ENCODE measurements at regions not wholly inside any gene's neighbourhood (a gene's known extent, or its start where the extent isn't known, plus 50 kb on each side); places are given as distances from the start of the nearest gene placed in this dataset.
"Not testable (repeated sequence)": the region's sequence is repeated elsewhere in the genome, so short reads cannot be mapped to it uniquely, and the experiment has no call there.

- in situ Hi-C loops (cut with HindIII; ENCODE audit: low pct_unique_long_range_greater_than_20kb, low sequenced_read_pairs) (no loop called here), intact Hi-C loops (cut with micrococcal nuclease; ENCODE audit: unreplicated experiment) (no loop called here)
- H3K27ac ChIP-seq (ENCODE audit: low read length) = no peak overlapping the region
- H3K4me3 ChIP-seq (ENCODE audit: low read depth in 2 of 2, low read length in 2 of 2) = no peak overlapping the region
- BruUV-seq (replicated peaks) = no TSS peak
- ATAC-seq (no peak), DNase-seq (ENCODE audit: low read depth, low spot score) (no peak)
- H3K9me3 ChIP-seq (ENCODE audit: control insufficient read depth, insufficient read depth, low read depth, low read length) = no peaks in the 10 kb centered on the region
- no peaks in the 10 kb centered on the region for H3K4me1 ChIP-seq (ENCODE audit: control insufficient read depth, insufficient read depth, low read length)
- no peak for TF ChIP-seq TCF7L2 (IDR thresholded peaks at IDR 0.05; ENCODE audit: low read depth, low read length)
- TF ChIP-seq POLR2AphosphoS5 (IDR thresholded peaks at IDR 0.05; ENCODE audit: low read depth, low read length) = no peak
- TF ChIP-seq, protein P1, sequence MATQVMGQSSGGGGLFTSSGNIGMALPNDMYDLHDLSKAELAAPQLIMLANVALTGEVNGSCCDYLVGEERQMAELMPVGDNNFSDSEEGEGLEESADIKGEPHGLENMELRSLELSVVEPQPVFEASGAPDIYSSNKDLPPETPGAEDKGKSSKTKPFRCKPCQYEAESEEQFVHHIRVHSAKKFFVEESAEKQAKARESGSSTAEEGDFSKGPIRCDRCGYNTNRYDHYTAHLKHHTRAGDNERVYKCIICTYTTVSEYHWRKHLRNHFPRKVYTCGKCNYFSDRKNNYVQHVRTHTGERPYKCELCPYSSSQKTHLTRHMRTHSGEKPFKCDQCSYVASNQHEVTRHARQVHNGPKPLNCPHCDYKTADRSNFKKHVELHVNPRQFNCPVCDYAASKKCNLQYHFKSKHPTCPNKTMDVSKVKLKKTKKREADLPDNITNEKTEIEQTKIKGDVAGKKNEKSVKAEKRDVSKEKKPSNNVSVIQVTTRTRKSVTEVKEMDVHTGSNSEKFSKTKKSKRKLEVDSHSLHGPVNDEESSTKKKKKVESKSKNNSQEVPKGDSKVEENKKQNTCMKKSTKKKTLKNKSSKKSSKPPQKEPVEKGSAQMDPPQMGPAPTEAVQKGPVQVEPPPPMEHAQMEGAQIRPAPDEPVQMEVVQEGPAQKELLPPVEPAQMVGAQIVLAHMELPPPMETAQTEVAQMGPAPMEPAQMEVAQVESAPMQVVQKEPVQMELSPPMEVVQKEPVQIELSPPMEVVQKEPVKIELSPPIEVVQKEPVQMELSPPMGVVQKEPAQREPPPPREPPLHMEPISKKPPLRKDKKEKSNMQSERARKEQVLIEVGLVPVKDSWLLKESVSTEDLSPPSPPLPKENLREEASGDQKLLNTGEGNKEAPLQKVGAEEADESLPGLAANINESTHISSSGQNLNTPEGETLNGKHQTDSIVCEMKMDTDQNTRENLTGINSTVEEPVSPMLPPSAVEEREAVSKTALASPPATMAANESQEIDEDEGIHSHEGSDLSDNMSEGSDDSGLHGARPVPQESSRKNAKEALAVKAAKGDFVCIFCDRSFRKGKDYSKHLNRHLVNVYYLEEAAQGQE (IDR thresholded peaks at IDR 0.05; ENCODE audit: insufficient read depth in 1 of 2, low read depth in 2 of 2, low read length in 1 of 2) = no peak
- TF ChIP-seq CTCF (IDR thresholded peaks at IDR 0.05) = no peak
- TF ChIP-seq SIN3A (IDR thresholded peaks at IDR 0.05; ENCODE audit: borderline replicate concordance, insufficient read depth, low read depth, low read length) = no peak
- no peaks in the 10 kb centered on the region for H3K36me3 ChIP-seq (ENCODE audit: control insufficient read depth, insufficient read depth, low read length)
- ChIA-PET CTCF (no interaction called here), POLR2A (no interaction called here)
- no peaks in the 10 kb centered on the region for H3K27me3 ChIP-seq (ENCODE audit: control insufficient read depth, insufficient read depth, low read length)
Observed at GRCh38 chr12:74245458-74245857, 292.2 kb upstream of the ATXN7L3B start.

GRCh38 chr12:74250891-74251290 is 286.7 kb upstream of the ATXN7L3B start:
- Histone ChIP-seq H3K27me3 (ENCODE audit: control insufficient read depth, insufficient read depth, low read length) (no peaks in the 10 kb centered on the region), H3K4me1 (ENCODE audit: control insufficient read depth, insufficient read depth, low read length) (no peaks in the 10 kb centered on the region), H3K27ac (ENCODE audit: low read length) (no peak overlapping the region), H3K9me3 (ENCODE audit: control insufficient read depth, insufficient read depth, low read depth, low read length) (no peaks in the 10 kb centered on the region; the same call in 1 of the 2 replicates), H3K4me3 (ENCODE audit: low read depth in 2 of 2, low read length in 2 of 2) (no peak overlapping the region), H3K36me3 (ENCODE audit: control insufficient read depth, insufficient read depth, low read length) (no peaks in the 10 kb centered on the region)
- BruUV-seq (replicated peaks) = no TSS peak
- DNase-seq (ENCODE audit: low read depth, low spot score) = no peak
- ChIA-PET POLR2A (no interaction called here), CTCF (no interaction called here)
- in situ Hi-C loops (cut with HindIII; ENCODE audit: low pct_unique_long_range_greater_than_20kb, low sequenced_read_pairs) = no loop called here
- ATAC-seq = no peak
- intact Hi-C loops (cut with micrococcal nuclease; ENCODE audit: unreplicated experiment) = no loop called here
- TF ChIP-seq, protein P1 (IDR thresholded peaks at IDR 0.05; ENCODE audit: insufficient read depth in 1 of 2, low read depth in 2 of 2, low read length in 1 of 2) = no peak
- TF ChIP-seq CTCF (IDR thresholded peaks at IDR 0.05) = no peak
- TF ChIP-seq SIN3A (IDR thresholded peaks at IDR 0.05; ENCODE audit: borderline replicate concordance, insufficient read depth, low read depth, low read length) = no peak
- no peak for TF ChIP-seq POLR2AphosphoS5 (IDR thresholded peaks at IDR 0.05; ENCODE audit: low read depth, low read length)
- no peak for TF ChIP-seq TCF7L2 (IDR thresholded peaks at IDR 0.05; ENCODE audit: low read depth, low read length)

- H3K36me3 ChIP-seq (ENCODE audit: control insufficient read depth, insufficient read depth, low read length); CTCF ChIA-PET; H3K4me1 ChIP-seq (ENCODE audit: control insufficient read depth, insufficient read depth, low read length); DNase-seq (ENCODE audit: low read depth, low spot score); H3K9me3 ChIP-seq (ENCODE audit: control insufficient read depth, insufficient read depth, low read depth, low read length); H3K27ac ChIP-seq (ENCODE audit: low read length); H3K4me3 ChIP-seq (ENCODE audit: low read depth in 2 of 2, low read length in 2 of 2); H3K27me3 ChIP-seq (ENCODE audit: control insufficient read depth, insufficient read depth, low read length); ATAC-seq; BruUV-seq (replicated peaks); in situ Hi-C loops (cut with HindIII; ENCODE audit: low pct_unique_long_range_greater_than_20kb, low sequenced_read_pairs); intact Hi-C loops (cut with micrococcal nuclease; ENCODE audit: unreplicated experiment); POLR2A ChIA-PET: not testable (repeated sequence)
Observed at GRCh38 chr12:74253826-74254225, 283.8 kb upstream of the ATXN7L3B start.

Measured in Panc1 (cell line).